ENCODE measurements at regions not wholly inside any gene's neighbourhood (a gene's known extent, or its start where the extent isn't known, plus 50 kb on each side); places are given as distances from the start of the nearest gene placed in this dataset.

DNA sequence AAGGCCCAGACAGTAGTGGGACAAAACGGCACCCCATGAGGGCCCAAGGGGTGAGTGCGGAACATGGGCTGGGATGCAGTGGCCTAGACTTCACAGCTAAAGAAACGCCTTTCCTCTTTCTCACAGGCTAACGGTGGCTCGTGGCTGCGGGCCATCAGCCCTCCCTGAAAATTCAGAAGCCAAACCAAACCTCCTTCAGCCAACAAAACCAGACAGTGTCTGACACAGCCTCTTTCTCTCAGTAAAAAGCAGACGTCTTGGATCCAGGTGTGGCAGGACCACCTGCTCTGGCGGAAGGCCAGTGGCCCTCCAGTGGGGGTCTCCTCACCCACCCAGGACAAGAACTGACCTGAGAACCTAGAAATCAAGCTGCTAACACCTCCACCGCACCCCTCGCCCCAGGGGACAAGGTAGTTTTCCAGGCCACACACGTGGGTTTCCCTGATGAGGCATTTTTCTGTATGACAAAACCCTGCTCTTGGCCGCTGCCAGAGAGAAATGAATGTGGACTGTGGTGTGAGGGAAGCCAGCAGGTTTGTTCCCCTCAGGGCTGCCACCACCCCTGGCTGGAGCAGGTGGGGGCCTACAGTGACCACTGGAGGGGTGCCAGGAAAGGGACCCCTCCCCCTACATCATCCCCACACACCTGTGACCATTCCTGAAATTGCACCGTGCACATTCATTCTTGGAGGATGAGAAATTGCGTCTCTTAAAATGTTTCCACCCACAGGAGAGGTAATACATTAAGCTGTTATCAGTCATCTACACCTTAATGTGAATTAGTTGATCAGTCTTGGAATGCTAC is 76.8 kb upstream of the PIM1 start:
- no peak for TF ChIP-seq CTCF (IDR thresholded peaks at IDR 0.05 in 4 of 5, conservative IDR thresholded peaks at IDR 0.05 in 1 of 5)
- no peak for TF ChIP-seq POLR2A (IDR thresholded peaks at IDR 0.05)
